Naive thymus-derived CD8-positive, alpha-beta T cell (primary cell): ENCODE measurements at regions not wholly inside any gene's neighbourhood (a gene's known extent, or its start where the extent isn't known, plus 50 kb on each side); places are given as distances from the start of the nearest gene placed in this dataset.

Experiments used
- ATAC-seq, 2 donors: fragments of 150-1000 bp; cut with Tn5 transposase in 1 of 2; sonication (Bioruptor Pico), chemical (Tn5 transposase) in 1 of 2; 1 replicate in 1 of 2; 2 replicates in 1 of 2; pipeline ENCODE4 v1.10.0; 2021; ENCODE audit warnings: mild to moderate bottlenecking in 2 of 2, moderate library complexity in 2 of 2
- POLR2A ChIA-PET: fragments of 350-600 bp; sonication (Branson Sonifier 250); formaldehyde crosslinking; loops from one replicate; lab custom pipeline; 2021; ENCODE audit warnings: antibody characterized with exemption; lab: Charles Lee
- DNase-seq, 10 donors: peaks; one replicate each; pipeline versions ENCODE4 v3.0.0 to v3.0.0-alpha.2; 2020 to 2022
- H3K27ac Mint-ChIP-seq, 10 donors: one replicate each; pipeline ENCODE4 v1.8.0; 2020 to 2022; ENCODE audit warnings: mild to moderate bottlenecking in 10 of 10, mixed read lengths in 10 of 10, moderate library complexity in 4 of 10, inconsistent platforms in 1 of 10
- H3K27me3 Mint-ChIP-seq, 5 donors: one replicate each; pipeline ENCODE4 v1.8.0; 2021 to 2022; ENCODE audit warnings: mixed read lengths in 5 of 5
- H3K36me3 Mint-ChIP-seq, 3 donors: one replicate each; pipeline ENCODE4 v1.8.0; 2020 to 2022; ENCODE audit warnings: mixed read lengths in 3 of 3, mild to moderate bottlenecking in 2 of 3, inconsistent platforms in 1 of 3
- H3K4me1 Mint-ChIP-seq, 4 donors: one replicate each; pipeline ENCODE4 v1.8.0; 2021 to 2022; ENCODE audit warnings: mixed read lengths in 4 of 4
- H3K4me3 Mint-ChIP-seq, 10 donors: one replicate each; pipeline ENCODE4 v1.8.0; 2020 to 2022; ENCODE audit warnings: mild to moderate bottlenecking in 10 of 10, mixed read lengths in 10 of 10, moderate library complexity in 6 of 10, inconsistent platforms in 1 of 10
- H3K9me3 Mint-ChIP-seq, 9 donors: one replicate each; pipeline ENCODE4 v1.8.0; 2020 to 2022; ENCODE audit warnings: mixed read lengths in 9 of 9, mild to moderate bottlenecking in 3 of 9, inconsistent platforms in 1 of 9, moderate library complexity in 1 of 9

GRCh38 chr13:84998681-84999080 is 800.5 kb downstream of the SLITRK6 start:
- DNase-seq (no peak), ATAC-seq (no peak)
- no peak overlapping the region for H3K4me3 Mint-ChIP-seq
- no peaks in the 10 kb centered on the region for H3K36me3 Mint-ChIP-seq
- H3K27ac Mint-ChIP-seq = no peak overlapping the region
- no peaks in the 10 kb centered on the region for H3K4me1 Mint-ChIP-seq
- peaks cover 0 to 10% (median 0%) of the 10 kb centered on the region in 9 donors for H3K9me3 Mint-ChIP-seq
- H3K27me3 Mint-ChIP-seq = no peaks in the 10 kb centered on the region
- POLR2A ChIA-PET = no interaction called here

DNA sequence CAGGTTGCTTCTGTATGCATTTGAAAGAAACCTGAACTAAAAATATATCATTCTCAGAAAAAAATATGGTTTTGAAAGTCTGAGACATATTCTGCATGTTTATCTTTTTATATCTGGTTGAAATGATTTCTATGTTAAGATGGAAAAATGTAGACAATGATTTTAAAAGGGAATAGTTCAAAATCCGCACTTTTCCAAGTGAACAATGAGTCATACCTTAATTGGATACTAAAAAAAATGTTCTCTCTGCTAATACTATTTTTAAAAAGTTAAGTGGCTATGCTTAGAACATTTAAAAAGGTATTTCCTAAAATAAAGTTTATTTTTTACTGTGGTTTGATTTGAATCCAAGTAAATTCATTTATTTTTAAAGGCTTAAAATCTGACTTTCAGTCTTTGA is 801.4 kb downstream of the SLITRK6 start:
- Mint-ChIP-seq H3K9me3 (peaks cover 0 to 10% (median 0%) of the 10 kb centered on the region in 9 donors), H3K27me3 (no peaks in the 10 kb centered on the region), H3K27ac (no peak overlapping the region), H3K4me1 (no peaks in the 10 kb centered on the region), H3K36me3 (no peaks in the 10 kb centered on the region), H3K4me3 (no peak overlapping the region)
- POLR2A ChIA-PET = no interaction called here
- DNase-seq (no peak), ATAC-seq (no peak)

DNA sequence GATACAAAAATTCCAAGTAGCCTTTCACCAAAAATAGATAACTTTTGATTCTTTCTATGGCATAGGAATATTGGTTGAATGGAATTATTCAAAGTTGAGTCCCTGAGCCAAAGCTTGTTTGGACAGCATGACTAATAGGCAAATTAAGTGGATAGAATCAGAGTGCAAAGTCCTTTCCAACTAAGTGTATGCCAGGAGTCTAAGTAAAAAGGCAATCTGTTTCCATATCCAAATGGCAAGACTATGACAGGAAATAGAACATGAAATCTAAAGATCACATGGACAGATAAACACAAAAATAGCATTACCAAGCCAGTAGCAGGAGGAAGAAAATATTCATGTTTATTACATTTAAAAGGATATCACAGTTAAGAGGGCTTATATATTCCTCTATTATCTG is 804.6 kb downstream of the SLITRK6 start:
- ATAC-seq = no peak
- POLR2A ChIA-PET = no interaction called here

GRCh38 chr13:84985860-84986259 is 813.4 kb downstream of the SLITRK6 start:
- H3K4me1 Mint-ChIP-seq = no peaks in the 10 kb centered on the region
- DNase-seq (no peak), ATAC-seq (no peak)
- H3K4me3 Mint-ChIP-seq = no peak overlapping the region
- no peaks in the 10 kb centered on the region for H3K36me3 Mint-ChIP-seq
- peaks cover 0 to 8% (median 0%) of the 10 kb centered on the region in 9 donors for H3K9me3 Mint-ChIP-seq
- no peak overlapping the region for H3K27ac Mint-ChIP-seq
- POLR2A ChIA-PET = no interaction called here
- H3K27me3 Mint-ChIP-seq = no peaks in the 10 kb centered on the region

More for the DNA sequence above, 804.6 kb downstream of the SLITRK6 start:
- no peak for DNase-seq
- Mint-ChIP-seq H3K9me3 (peaks cover 0 to 12% (median 0%) of the 10 kb centered on the region in 9 donors), H3K4me3 (no peak overlapping the region), H3K27me3 (no peaks in the 10 kb centered on the region), H3K27ac (no peak overlapping the region), H3K36me3 (no peaks in the 10 kb centered on the region), H3K4me1 (no peaks in the 10 kb centered on the region)

DNA sequence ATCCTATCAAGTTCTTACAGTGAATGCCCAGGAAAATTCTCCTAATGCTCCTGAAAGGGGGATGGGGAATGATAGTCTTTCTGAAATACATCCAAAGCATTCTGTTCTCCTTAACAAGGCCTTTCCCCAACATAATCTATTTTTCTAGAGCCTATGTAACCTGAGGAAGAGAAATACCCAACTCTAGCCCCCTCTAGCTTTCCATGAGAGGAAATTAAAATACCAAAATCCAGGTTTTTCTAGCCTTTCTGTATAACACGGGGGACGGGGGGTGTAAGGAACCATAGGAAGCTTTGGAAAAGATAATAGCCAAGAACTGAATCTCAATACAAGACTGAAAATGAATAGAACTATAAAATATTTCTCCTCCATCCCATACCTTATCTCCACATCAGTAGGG is 815.9 kb downstream of the SLITRK6 start:
- DNase-seq (no peak), ATAC-seq (no peak)
- H3K36me3 Mint-ChIP-seq = no peaks in the 10 kb centered on the region
- H3K27me3 Mint-ChIP-seq = no peaks in the 10 kb centered on the region
- H3K9me3 Mint-ChIP-seq = peaks cover 0 to 9% (median 0%) of the 10 kb centered on the region in 9 donors
- no peak overlapping the region for H3K4me3 Mint-ChIP-seq
- no peak overlapping the region for H3K27ac Mint-ChIP-seq
- H3K4me1 Mint-ChIP-seq = peaks cover 0 to 2% (median 0%) of the 10 kb centered on the region in 4 donors
- POLR2A ChIA-PET = no interaction called here

DNA sequence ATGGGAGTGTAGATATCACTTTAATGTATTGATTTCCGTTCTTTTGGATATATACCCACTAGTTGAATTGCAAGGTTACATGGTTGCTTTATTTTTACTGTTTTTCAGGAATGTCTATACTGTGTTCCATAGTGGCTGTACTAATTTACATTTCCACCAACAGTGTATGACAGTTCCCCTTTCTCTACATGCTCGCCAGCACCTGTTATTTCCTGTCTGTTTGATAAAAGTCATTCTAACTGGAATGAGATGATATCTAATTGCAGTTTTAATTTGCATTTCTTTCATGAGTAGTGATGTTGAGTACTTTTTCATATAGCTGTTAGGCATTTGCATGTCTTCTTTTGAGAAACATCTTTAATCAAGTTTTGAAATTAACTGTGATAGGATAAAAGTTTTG is 818.6 kb downstream of the SLITRK6 start:
- ATAC-seq (no peak), DNase-seq (no peak)
- POLR2A ChIA-PET = no interaction called here
- no peaks in the 10 kb centered on the region for H3K36me3 Mint-ChIP-seq
- peaks cover 0 to 9% (median 0%) of the 10 kb centered on the region in 9 donors for H3K9me3 Mint-ChIP-seq
- no peaks in the 10 kb centered on the region for H3K27me3 Mint-ChIP-seq
- H3K4me1 Mint-ChIP-seq = peaks cover 0 to 2% (median 0%) of the 10 kb centered on the region in 4 donors
- no peak overlapping the region for H3K27ac Mint-ChIP-seq
- H3K4me3 Mint-ChIP-seq = no peak overlapping the region

- Mint-ChIP-seq H3K27me3 (no peaks in the 10 kb centered on the region), H3K4me1 (peaks cover 0 to 2% (median 0%) of the 10 kb centered on the region in 4 donors), H3K4me3 (no peak overlapping the region), H3K36me3 (no peaks in the 10 kb centered on the region), H3K27ac (no peak overlapping the region), H3K9me3 (peaks cover 0 to 9% (median 0%) of the 10 kb centered on the region in 9 donors)
- DNase-seq (no peak), ATAC-seq (no peak)
- POLR2A ChIA-PET = no interaction called here
These were observed 820.4 kb downstream of the SLITRK6 start for GRCh38 chr13:84978851-84979250.

- POLR2A ChIA-PET = no interaction called here
- H3K4me1 Mint-ChIP-seq = no peaks in the 10 kb centered on the region
- ATAC-seq = no peak
- peaks cover 0 to 3% (median 0%) of the 10 kb centered on the region in 9 donors for H3K9me3 Mint-ChIP-seq
- H3K36me3 Mint-ChIP-seq = no peaks in the 10 kb centered on the region
- H3K27ac Mint-ChIP-seq = no peak overlapping the region
- no peak for DNase-seq
- no peak overlapping the region for H3K4me3 Mint-ChIP-seq
- no peaks in the 10 kb centered on the region for H3K27me3 Mint-ChIP-seq
These were observed 825.6 kb downstream of the SLITRK6 start for GRCh38 chr13:84973661-84974060.

DNA sequence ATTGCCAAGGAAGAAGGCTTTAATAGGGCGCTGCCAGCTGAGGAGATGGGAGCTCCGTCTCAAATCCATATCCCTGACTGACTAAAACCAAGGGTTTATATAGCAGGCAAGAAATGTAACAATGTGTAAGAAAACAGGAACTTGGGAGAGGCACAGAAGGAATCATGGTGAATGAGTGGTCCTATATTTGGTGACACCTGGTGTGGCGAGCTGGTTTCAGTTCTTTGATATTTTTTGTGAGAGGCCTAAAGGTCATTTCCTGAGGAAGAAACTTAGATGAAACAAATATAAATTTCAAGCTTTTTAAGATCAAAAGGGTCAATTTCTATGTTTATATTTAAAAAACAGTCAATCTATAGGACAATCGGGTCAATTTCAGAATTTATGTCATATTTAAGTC is 826.3 kb downstream of the SLITRK6 start:
- no peak overlapping the region for H3K27ac Mint-ChIP-seq
- H3K9me3 Mint-ChIP-seq = peaks cover 0 to 3% (median 0%) of the 10 kb centered on the region in 9 donors
- no peak for ATAC-seq
- POLR2A ChIA-PET = no interaction called here
- no peak for DNase-seq
- H3K4me1 Mint-ChIP-seq = no peaks in the 10 kb centered on the region
- H3K36me3 Mint-ChIP-seq = no peaks in the 10 kb centered on the region
- no peak overlapping the region for H3K4me3 Mint-ChIP-seq
- no peaks in the 10 kb centered on the region for H3K27me3 Mint-ChIP-seq

- no peaks in the 10 kb centered on the region for H3K4me1 Mint-ChIP-seq
- ATAC-seq = no peak
These were observed 836.4 kb downstream of the SLITRK6 start for GRCh38 chr13:84962849-84963248.

DNA sequence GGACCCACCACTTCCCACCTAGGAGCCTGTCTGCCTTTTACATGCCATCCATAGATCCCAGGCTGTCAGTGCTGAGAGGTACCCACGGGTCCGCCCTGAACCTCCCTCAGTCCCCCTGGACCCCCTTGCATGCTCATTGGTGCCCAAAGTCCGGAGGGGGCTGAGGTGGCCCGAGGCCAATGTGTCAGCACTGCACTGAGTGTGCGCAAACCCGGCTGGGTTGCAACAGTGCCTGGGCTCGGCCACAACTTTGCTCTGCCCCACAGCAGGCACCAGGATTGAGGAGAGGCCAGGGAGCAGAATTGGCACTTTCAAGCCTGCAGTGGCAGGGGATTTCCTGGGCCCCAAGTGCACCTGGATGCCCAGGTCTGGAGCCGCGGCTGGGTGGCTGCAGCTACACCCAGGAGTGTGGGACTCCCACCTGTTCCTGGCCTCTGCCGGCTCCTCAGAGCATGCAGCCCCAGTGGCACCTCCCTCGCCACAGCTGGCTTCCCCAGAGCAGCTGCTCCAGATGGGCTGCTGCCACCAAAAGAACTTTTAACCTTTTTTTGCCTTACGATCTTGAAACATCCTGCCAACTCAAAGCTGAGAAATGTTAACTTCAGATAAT is 837.0 kb downstream of the SLITRK6 start:
- H3K4me1 Mint-ChIP-seq = no peaks in the 10 kb centered on the region
- ATAC-seq (no peak), DNase-seq (no peak)
- no peaks in the 10 kb centered on the region for H3K27me3 Mint-ChIP-seq
- H3K36me3 Mint-ChIP-seq = no peaks in the 10 kb centered on the region
- POLR2A ChIA-PET = no interaction called here
- H3K4me3 Mint-ChIP-seq = no peak overlapping the region
- H3K27ac Mint-ChIP-seq = no peak overlapping the region
- peaks cover 0 to 2% (median 0%) of the 10 kb centered on the region in 9 donors for H3K9me3 Mint-ChIP-seq

More at GRCh38 chr13:84962849-84963248, 836.4 kb downstream of the SLITRK6 start:
- H3K4me3 Mint-ChIP-seq = no peak overlapping the region
- POLR2A ChIA-PET = no interaction called here
- no peaks in the 10 kb centered on the region for H3K27me3 Mint-ChIP-seq
- no peaks in the 10 kb centered on the region for H3K36me3 Mint-ChIP-seq
- H3K27ac Mint-ChIP-seq = no peak overlapping the region
- H3K9me3 Mint-ChIP-seq = peaks cover 0 to 2% (median 0%) of the 10 kb centered on the region in 9 donors
- no peak for DNase-seq

DNA sequence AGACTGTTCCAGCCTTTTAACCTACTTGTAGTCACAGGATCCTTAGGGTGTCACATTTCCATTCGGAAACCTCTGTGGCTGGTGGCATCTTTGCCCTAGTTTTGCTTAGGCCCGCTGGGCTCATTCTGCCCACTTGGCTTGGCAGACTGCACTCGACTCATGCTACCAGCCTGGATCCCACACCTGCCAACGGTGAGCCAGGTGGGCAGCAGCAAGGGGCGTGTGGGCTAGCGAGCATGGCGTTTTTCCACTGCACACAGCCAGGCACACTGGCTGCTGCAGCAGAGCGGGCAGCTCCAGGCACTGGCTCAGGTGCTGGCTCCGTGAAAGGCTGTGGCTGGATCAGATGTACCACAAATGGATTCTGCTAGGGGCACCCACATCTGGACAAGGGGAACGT is 838.2 kb downstream of the SLITRK6 start:
- no peak for DNase-seq
- Mint-ChIP-seq H3K36me3 (no peaks in the 10 kb centered on the region), H3K27me3 (no peaks in the 10 kb centered on the region)

DNA sequence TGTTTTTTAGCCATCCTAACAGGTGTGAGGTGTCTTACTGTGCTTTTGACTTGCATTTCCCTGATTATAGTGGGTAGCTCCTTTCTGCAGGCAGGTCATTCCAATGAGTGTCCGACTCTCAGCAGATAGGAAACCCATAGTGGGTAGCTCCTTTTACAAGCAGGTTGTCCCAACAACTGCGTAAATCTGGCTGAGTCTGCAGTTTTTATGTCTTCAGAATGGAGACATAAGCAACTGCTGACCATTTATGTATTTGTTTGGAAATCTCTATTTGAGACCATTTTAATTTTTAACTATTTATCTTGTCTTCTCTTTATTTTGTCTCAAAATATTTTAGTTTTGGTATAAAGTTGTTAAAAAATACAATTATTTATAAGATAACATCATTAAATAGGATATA is 839.4 kb downstream of the SLITRK6 start:
- Mint-ChIP-seq H3K27ac (no peak overlapping the region), H3K4me3 (no peak overlapping the region), H3K9me3 (peaks cover 0 to 2% (median 0%) of the 10 kb centered on the region in 9 donors), H3K27me3 (no peaks in the 10 kb centered on the region), H3K36me3 (no peaks in the 10 kb centered on the region), H3K4me1 (no peaks in the 10 kb centered on the region)
- POLR2A ChIA-PET = no interaction called here
- no peak for ATAC-seq
- DNase-seq = no peak

More for the DNA sequence above, 838.2 kb downstream of the SLITRK6 start:
- H3K4me1 Mint-ChIP-seq = no peaks in the 10 kb centered on the region
- no peak overlapping the region for H3K27ac Mint-ChIP-seq
- no peak overlapping the region for H3K4me3 Mint-ChIP-seq
- peaks cover 0 to 2% (median 0%) of the 10 kb centered on the region in 9 donors for H3K9me3 Mint-ChIP-seq
- no peak for ATAC-seq
- POLR2A ChIA-PET = no interaction called here

DNA sequence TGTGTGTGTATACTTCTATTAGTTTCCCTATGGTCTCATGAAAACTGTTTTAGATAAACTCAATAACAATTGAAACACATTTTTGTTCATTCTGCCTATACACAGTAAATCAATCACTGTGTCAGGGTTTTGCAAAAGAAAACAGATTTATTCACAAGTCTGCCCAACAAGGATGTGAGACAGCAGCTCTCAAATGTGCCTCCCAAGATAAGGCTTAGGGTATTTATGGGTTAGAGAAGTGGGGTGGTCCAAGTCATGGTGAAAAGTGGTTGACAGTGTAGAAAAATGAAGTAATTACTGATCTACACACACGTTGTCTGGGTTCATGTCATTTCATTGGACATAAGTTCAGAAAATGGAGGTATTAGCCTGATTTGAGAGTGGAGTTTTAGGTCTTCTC is 844.6 kb downstream of the SLITRK6 start:
- DNase-seq (no peak), ATAC-seq (no peak)
- Mint-ChIP-seq H3K4me1 (no peaks in the 10 kb centered on the region), H3K36me3 (no peaks in the 10 kb centered on the region), H3K9me3 (peaks cover 0 to 9% (median 0%) of the 10 kb centered on the region in 9 donors), H3K27ac (peak overlapping the region in 1 of 10 donors; percentile 37), H3K27me3 (no peaks in the 10 kb centered on the region), H3K4me3 (no peak overlapping the region)
- POLR2A ChIA-PET = no interaction called here
